B cell (primary cell): ENCODE measurements at regions not wholly inside any gene's neighbourhood (a gene's known extent, or its start where the extent isn't known, plus 50 kb on each side); places are given as distances from the start of the nearest gene placed in this dataset.

Experiments
- CTCF ChIP-seq: fragments of 200-600 bp; IDR thresholded peaks from one replicate; pipeline ENCODE4 v1.8.0; 2022; ENCODE audit warnings: antibody characterized with exemption, mild to moderate bottlenecking
- EZH2 ChIP-seq: IDR thresholded peaks from 2 replicates; pipeline ENCODE4 v1.6.1; 2012; ENCODE audit warnings: borderline replicate concordance, low read depth, mild to moderate bottlenecking, moderate library complexity, low read length; ENCODE audit not compliant: insufficient read depth, poor library complexity, severe bottlenecking

GRCh38 chr21:39004634-39005501, 178.4 kb downstream of the PSMG1 start:
- TF ChIP-seq CTCF = no peak
- no peak for TF ChIP-seq EZH2
